Thymus (tissue), 11 donors: ENCODE measurements at regions not wholly inside any gene's neighbourhood (a gene's known extent, or its start where the extent isn't known, plus 50 kb on each side); places are given as distances from the start of the nearest gene placed in this dataset.
"Not testable (repeated sequence)": the region's sequence is repeated elsewhere in the genome, so short reads cannot be mapped to it uniquely, and the experiment has no call there.

Experiments used
- DNase-seq, 9 donors: peaks; one replicate each; pipeline ENCODE4 v3.0.0-alpha.2; 2013; ENCODE audit warnings: low spot score in 9 of 9, low read depth in 6 of 9, missing footprints in 1 of 9
- H3K27ac ChIP-seq, 2 donors: one replicate each; pipeline ENCODE4 v1.5.1; 2013; ENCODE audit warnings: control low read depth in 1 of 2, low read depth in 1 of 2, low read length in 1 of 2, mild to moderate bottlenecking in 1 of 2, moderate library complexity in 1 of 2
- H3K27me3 ChIP-seq, 2 donors: one replicate each; pipeline ENCODE4 v1.5.1; 2013; ENCODE audit warnings: low read length in 1 of 2; ENCODE audit not compliant: control insufficient read depth in 2 of 2, insufficient read depth in 1 of 2
- H3K36me3 ChIP-seq, 2 donors: one replicate each; pipeline ENCODE4 v1.5.1; 2013; ENCODE audit warnings: low read length in 1 of 2, mild to moderate bottlenecking in 1 of 2, moderate library complexity in 1 of 2; ENCODE audit not compliant: control insufficient read depth in 2 of 2, insufficient read depth in 2 of 2
- H3K4me1 ChIP-seq, 2 donors: one replicate each; pipeline ENCODE4 v1.5.1; 2013; ENCODE audit warnings: low read length in 2 of 2; ENCODE audit not compliant: control insufficient read depth in 2 of 2, insufficient read depth in 2 of 2
- H3K4me3 ChIP-seq, 2 donors: one replicate each; pipeline ENCODE4 v1.5.1; 2013; ENCODE audit warnings: low read length in 2 of 2, control low read depth in 1 of 2, mild to moderate bottlenecking in 1 of 2
- H3K9me3 ChIP-seq, 2 donors: one replicate each; pipeline ENCODE4 v1.5.1; 2013; ENCODE audit warnings: low read length in 1 of 2, mild to moderate bottlenecking in 1 of 2; ENCODE audit not compliant: control insufficient read depth in 2 of 2, insufficient read depth in 1 of 2
- WGBS: extraction: QIAGEN DNeasy Blood & Tissue Kit; methylation state at CpG from one replicate; pipeline ENCODE4 v1.1.7; 2013; 5-methylcytosine and 5-hydroxymethylcytosine counted together
- donor health status: healthy.

DNA sequence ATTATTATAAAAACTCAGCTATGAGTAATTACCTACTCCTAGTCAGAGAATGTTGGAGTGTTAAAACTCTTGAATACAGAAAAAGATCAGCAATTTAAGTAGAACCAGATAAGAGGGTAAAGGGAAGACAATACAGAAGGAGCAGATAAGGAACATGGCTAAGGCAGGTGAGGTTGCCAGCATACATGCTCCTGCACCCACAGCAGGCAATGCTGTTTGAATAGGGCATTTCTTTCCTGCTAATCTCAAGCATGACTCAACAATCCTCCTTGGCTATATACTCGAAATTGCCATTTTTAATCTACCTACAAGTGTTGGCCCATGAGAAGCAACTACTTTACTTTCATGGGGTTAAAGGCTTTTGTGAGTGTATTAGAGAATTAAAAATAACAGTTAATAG lies 494.5 kb downstream of the DIPK2A start:
- no peaks in the 10 kb centered on the region for H3K4me1 ChIP-seq
- WGBS: 88% methylated on average over 1 of the region's 1 CpG
- no peak overlapping the region for H3K4me3 ChIP-seq
- no peak overlapping the region for H3K27ac ChIP-seq
- H3K27me3 ChIP-seq: no peaks in the 10 kb centered on the region
- H3K36me3 ChIP-seq: no peaks in the 10 kb centered on the region
- no peak for DNase-seq
- H3K9me3 ChIP-seq: no peaks in the 10 kb centered on the region

- no peaks in the 10 kb centered on the region for H3K9me3 ChIP-seq
- no peak for DNase-seq
- H3K4me1 ChIP-seq: no peaks in the 10 kb centered on the region
- no peak overlapping the region for H3K4me3 ChIP-seq
- 95% methylated on average over 2 of the region's 2 CpGs for WGBS
- H3K36me3 ChIP-seq: no peaks in the 10 kb centered on the region
- no peaks in the 10 kb centered on the region for H3K27me3 ChIP-seq
- H3K27ac ChIP-seq: no peak overlapping the region
Observed at GRCh38 chr3:144466540-144466939, 494.9 kb downstream of the DIPK2A start.

- H3K27me3 ChIP-seq: no peaks in the 10 kb centered on the region
- over 99% methylated on average over 2 of the region's 2 CpGs for WGBS
- DNase-seq: no peak
Observed at GRCh38 chr3:144470666-144471065, 499.0 kb downstream of the DIPK2A start.

DNA sequence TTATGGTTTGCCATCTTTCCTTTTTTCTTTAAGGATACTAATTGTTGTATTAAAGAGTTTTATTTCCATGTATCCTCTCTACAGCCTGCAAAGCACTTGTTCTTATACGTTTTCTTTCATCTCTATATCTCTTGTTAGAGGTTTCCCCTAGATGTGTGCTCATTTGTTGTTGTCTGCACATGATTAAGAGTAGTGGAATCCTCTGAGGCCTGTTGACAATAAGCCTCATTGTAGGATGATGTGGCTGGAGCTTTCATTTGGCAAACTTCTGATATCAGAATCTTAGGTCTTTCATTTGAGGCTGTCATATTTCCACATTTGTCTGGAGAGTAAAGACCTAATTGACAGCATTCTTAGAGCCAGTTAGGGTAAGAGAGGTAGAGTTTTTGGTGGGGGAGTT lies 506.0 kb downstream of the DIPK2A start:
- no peaks in the 10 kb centered on the region for H3K4me1 ChIP-seq
- H3K9me3 ChIP-seq: no peaks in the 10 kb centered on the region
- no peak overlapping the region for H3K27ac ChIP-seq
- no peak for DNase-seq
- no peak overlapping the region for H3K4me3 ChIP-seq
- no peaks in the 10 kb centered on the region for H3K36me3 ChIP-seq
- WGBS: 90% methylated on average over 1 of the region's 1 CpG
- H3K27me3 ChIP-seq: no peaks in the 10 kb centered on the region

More at GRCh38 chr3:144470666-144471065, 499.0 kb downstream of the DIPK2A start:
- no peak overlapping the region for H3K27ac ChIP-seq
- H3K4me1 ChIP-seq: no peaks in the 10 kb centered on the region
- H3K9me3 ChIP-seq: no peaks in the 10 kb centered on the region
- no peak overlapping the region for H3K4me3 ChIP-seq
- H3K36me3 ChIP-seq: no peaks in the 10 kb centered on the region

GRCh38 chr3:144480416-144480919 lies 508.8 kb downstream of the DIPK2A start:
- H3K27me3 ChIP-seq: no peaks in the 10 kb centered on the region

DNA sequence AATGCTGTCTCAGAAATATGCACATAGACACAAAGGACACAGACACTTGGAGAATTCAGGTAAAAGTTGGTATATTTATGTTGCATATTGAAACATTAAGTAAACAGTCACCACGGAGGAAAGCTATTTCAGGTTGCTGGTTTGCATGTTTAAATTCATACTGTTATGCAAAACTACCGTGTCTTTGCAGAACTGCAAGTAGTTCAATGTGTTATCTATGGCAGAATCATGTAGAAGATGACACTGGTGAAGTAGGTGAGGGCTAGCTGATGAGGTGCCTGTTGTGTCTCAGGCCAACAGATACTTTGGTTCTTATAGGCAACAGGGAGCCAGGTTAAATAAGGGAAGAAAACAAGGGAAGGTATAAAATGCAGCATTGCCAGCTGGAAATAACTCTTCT lies 511.3 kb downstream of the DIPK2A start:
- Histone ChIP-seq H3K27me3 (no peaks in the 10 kb centered on the region), H3K36me3 (no peaks in the 10 kb centered on the region), H3K4me1 (no peaks in the 10 kb centered on the region), H3K9me3 (no peaks in the 10 kb centered on the region), H3K27ac (no peak overlapping the region), H3K4me3 (no peak overlapping the region)
- DNase-seq: no peak
- 88% methylated on average over 2 of the region's 2 CpGs for WGBS

More at GRCh38 chr3:144480416-144480919, 508.8 kb downstream of the DIPK2A start:
- Histone ChIP-seq H3K9me3 (no peaks in the 10 kb centered on the region), H3K36me3 (no peaks in the 10 kb centered on the region), H3K4me3 (no peak overlapping the region), H3K4me1 (no peaks in the 10 kb centered on the region), H3K27ac (no peak overlapping the region)
- no peak for DNase-seq

- no peak overlapping the region for H3K27ac ChIP-seq
- no peaks in the 10 kb centered on the region for H3K4me1 ChIP-seq
- no peak for DNase-seq
- H3K36me3 ChIP-seq: no peaks in the 10 kb centered on the region
- H3K9me3 ChIP-seq: no peaks in the 10 kb centered on the region
- no peaks in the 10 kb centered on the region for H3K27me3 ChIP-seq
- no peak overlapping the region for H3K4me3 ChIP-seq
Observed at GRCh38 chr3:144487011-144487410, 515.4 kb downstream of the DIPK2A start.

DNA sequence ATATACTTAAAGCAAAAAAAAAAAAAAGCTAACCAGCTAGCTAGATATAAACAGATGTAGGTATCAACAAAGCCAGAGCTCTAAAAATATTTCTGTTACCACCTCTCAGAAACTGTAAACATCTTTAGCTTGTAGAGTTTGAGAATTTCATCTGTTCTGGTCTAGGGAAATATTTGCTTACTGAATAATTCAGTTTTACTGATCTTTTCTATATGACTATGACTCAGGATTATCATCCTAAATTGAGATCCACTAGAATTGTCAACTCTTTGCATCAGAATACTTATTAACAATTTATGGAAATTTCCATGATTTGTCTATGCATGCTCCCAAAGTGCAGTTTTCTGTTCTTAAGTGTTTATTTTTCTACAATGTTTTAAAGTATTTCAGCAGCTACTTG lies 517.3 kb downstream of the DIPK2A start:
- DNase-seq: no peak
- Histone ChIP-seq H3K36me3 (no peaks in the 10 kb centered on the region), H3K27ac (no peak overlapping the region), H3K9me3 (no peaks in the 10 kb centered on the region), H3K4me1 (no peaks in the 10 kb centered on the region), H3K4me3 (no peak overlapping the region), H3K27me3 (no peaks in the 10 kb centered on the region)

DNA sequence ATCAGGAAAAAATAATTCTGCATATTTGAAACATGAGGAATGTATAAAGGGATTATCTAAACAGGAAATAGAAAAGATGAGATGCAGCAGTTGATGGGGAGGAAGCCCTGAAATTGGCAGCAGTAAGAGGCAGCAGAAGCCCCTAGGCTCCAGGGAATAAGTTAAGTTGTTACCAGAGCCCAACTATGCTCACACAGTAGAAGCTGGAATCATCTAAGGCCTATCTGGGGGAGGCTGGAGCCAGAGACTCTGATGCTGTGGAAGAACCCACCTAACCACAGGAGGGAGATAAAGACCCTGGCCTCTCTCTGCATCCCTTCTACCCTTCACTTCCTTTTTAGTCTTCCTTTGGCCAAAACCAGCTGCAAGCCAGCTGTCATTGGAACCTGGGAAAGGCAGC lies 519.7 kb downstream of the DIPK2A start:
- no peak for DNase-seq
- no peaks in the 10 kb centered on the region for H3K9me3 ChIP-seq
- H3K4me3 ChIP-seq: no peak overlapping the region
- H3K27ac ChIP-seq: no peak overlapping the region
- H3K4me1 ChIP-seq: no peaks in the 10 kb centered on the region
- H3K36me3 ChIP-seq: no peaks in the 10 kb centered on the region
- H3K27me3 ChIP-seq: no peaks in the 10 kb centered on the region

DNA sequence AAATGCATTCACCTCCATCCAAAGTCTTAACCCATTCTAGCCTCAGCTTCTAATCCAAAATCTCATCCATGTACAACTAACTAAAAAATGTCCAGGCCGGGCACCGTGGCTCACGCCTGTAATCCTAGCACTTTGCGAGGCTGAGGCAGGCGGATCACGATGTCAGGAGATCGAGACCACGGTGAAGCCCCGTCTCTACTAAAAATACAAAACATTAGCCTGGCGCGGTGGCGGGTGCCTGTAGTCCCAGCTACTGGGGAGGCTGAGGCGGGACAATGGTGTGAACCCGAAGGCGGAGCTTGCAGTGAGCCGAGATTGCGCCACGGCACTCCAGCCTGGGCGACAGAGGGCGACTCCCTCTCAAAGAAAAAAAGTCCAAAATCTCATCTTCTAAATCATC lies 523.0 kb downstream of the DIPK2A start:
- H3K9me3 ChIP-seq, H3K4me3 ChIP-seq, H3K36me3 ChIP-seq, H3K27ac ChIP-seq, DNase-seq, H3K27me3 ChIP-seq, H3K4me1 ChIP-seq: not testable (repeated sequence)
- WGBS: 94% methylated on average over 20 of the region's 20 CpGs
